Upper lobe of right lung (tissue), 1 donor: ENCODE measurements at regions not wholly inside any gene's neighbourhood (a gene's known extent, or its start where the extent isn't known, plus 50 kb on each side); places are given as distances from the start of the nearest gene placed in this dataset.

ENCODE experiments used
- ATAC-seq: fragments of 200-7000 bp; cut with Tn5 transposase; one replicate; pipeline ENCODE4 v1.9.1; 2020; ENCODE audit warnings: mild to moderate bottlenecking, moderate library complexity
- DNase-seq: peaks from one replicate; pipeline ENCODE4 v3.0.0-alpha.2; 2020
- H3K27ac ChIP-seq: fragments of 200-600 bp; one replicate; pipeline ENCODE4 v1.8.0; 2022
- H3K27me3 ChIP-seq: fragments of 200-600 bp; one replicate; pipeline ENCODE4 v1.8.0; 2022; ENCODE audit warnings: mild to moderate bottlenecking
- H3K36me3 ChIP-seq: fragments of 200-600 bp; one replicate; pipeline ENCODE4 v1.8.0; 2022
- H3K4me1 ChIP-seq: fragments of 200-600 bp; one replicate; pipeline ENCODE4 v1.8.0; 2022
- H3K4me3 ChIP-seq: fragments of 200-600 bp; one replicate; pipeline ENCODE4 v1.8.0; 2022; ENCODE audit warnings: mild to moderate bottlenecking
- H3K9me3 ChIP-seq: fragments of 200-600 bp; one replicate; pipeline ENCODE4 v1.8.0; 2022
- intact Hi-C: fragments of 100-400 bp; cut with DNase I; formaldehyde crosslinking; loops from one replicate; pipeline ENCODE4 v1.11.0; 2022
- TF ChIP-seq, protein P1 (sequence below): fragments of 200-600 bp; IDR thresholded peaks from one replicate; pipeline ENCODE4 v1.8.0; 2022; ENCODE audit warnings: antibody characterized with exemption
- donor health status: DM: no; HTN: yes; CAD: no; lungs with severe emphysema.

DNA sequence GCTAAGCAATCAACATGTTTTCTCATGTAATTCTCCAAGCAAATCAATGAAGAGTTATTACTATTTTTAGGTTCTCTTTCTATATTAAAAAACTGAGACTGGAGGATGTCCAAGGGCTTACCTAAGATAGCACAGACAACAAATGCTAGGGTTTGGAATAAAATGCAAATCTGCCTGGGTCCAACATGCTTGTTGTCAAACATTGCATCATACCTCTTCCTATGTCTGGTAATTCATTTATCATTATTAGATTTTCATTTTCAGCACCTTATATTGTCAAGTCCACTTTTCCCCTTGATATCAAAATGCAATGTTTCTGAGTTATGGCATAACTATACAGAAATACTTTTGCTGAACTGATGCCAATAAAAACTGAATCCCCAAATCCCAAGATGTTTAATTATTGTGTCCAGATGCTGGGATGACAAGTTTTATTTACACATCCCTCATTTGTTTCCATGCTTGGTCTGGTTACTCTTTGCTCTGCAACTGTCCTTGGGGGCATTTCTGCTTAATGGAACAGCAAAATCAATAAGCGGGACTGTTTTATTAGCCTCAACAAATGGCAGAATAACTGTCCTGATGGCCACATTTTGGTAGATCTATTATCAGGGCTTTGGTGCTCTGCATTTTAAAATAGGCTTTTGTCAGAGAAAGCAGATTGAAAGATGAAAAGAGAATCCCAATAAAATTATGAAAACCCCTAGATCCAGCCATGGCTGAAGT lies 86.0 kb downstream of the C11orf87 start:
- Histone ChIP-seq H3K4me3 (no peak overlapping the region), H3K9me3 (no peaks in the 10 kb centered on the region), H3K27me3 (no peaks in the 10 kb centered on the region), H3K36me3 (no peaks in the 10 kb centered on the region), H3K27ac (no peak overlapping the region), H3K4me1 (no peaks in the 10 kb centered on the region)
- intact Hi-C loops = no loop called here
- TF ChIP-seq, protein P1, sequence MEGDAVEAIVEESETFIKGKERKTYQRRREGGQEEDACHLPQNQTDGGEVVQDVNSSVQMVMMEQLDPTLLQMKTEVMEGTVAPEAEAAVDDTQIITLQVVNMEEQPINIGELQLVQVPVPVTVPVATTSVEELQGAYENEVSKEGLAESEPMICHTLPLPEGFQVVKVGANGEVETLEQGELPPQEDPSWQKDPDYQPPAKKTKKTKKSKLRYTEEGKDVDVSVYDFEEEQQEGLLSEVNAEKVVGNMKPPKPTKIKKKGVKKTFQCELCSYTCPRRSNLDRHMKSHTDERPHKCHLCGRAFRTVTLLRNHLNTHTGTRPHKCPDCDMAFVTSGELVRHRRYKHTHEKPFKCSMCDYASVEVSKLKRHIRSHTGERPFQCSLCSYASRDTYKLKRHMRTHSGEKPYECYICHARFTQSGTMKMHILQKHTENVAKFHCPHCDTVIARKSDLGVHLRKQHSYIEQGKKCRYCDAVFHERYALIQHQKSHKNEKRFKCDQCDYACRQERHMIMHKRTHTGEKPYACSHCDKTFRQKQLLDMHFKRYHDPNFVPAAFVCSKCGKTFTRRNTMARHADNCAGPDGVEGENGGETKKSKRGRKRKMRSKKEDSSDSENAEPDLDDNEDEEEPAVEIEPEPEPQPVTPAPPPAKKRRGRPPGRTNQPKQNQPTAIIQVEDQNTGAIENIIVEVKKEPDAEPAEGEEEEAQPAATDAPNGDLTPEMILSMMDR = no peak
- DNase-seq (no peak), ATAC-seq (no peak)

DNA sequence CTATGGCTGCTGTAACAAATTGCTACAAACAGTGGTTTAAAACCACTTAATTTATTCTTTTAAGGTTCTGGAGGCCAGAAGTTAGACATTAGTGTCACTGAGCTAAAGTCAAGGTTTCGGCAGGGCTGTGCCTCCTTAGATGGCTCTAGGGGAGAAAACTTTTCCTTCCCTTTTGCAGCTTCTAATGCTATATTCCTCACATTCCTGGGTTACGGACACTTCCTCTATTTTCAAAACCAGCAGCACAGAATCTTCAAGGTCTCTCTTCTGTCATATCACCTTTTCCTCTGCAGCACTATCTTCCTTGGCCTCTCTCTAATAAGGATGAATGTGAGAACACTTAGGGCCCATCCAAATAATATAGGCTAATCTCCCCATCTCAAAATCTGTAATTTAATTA lies 87.0 kb downstream of the C11orf87 start:
- Histone ChIP-seq H3K27ac (no peak overlapping the region), H3K4me1 (no peaks in the 10 kb centered on the region), H3K4me3 (no peak overlapping the region), H3K9me3 (no peaks in the 10 kb centered on the region), H3K27me3 (no peaks in the 10 kb centered on the region), H3K36me3 (no peaks in the 10 kb centered on the region)
- TF ChIP-seq, protein P1 = no peak
- DNase-seq (no peak), ATAC-seq (no peak)
- intact Hi-C loops = no loop called here

DNA sequence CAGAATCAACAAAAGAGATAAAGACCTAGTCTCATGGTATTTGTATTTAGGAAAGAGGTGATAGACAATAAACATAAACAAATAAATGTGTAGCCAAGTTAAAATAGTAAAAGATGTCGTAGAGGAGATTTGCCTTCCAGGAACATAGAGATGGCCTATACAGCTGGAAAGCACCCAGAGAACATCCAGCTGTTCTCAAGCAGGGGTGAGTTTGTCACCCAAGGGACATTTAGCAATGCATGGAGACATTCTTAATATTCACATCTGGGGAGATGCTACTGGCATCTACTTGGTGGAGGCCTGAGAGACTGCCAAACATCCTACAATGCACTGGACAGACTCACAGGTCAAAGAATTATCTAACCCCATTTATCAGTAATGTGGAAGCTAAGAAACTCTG lies 88.3 kb downstream of the C11orf87 start:
- no peaks in the 10 kb centered on the region for H3K27me3 ChIP-seq
- TF ChIP-seq, protein P1 = no peak
- H3K4me3 ChIP-seq = no peak overlapping the region
- no peaks in the 10 kb centered on the region for H3K9me3 ChIP-seq
- no peak overlapping the region for H3K27ac ChIP-seq
- intact Hi-C loops = no loop called here
- DNase-seq = no peak
- H3K4me1 ChIP-seq = no peaks in the 10 kb centered on the region
- no peaks in the 10 kb centered on the region for H3K36me3 ChIP-seq
- no peak for ATAC-seq

DNA sequence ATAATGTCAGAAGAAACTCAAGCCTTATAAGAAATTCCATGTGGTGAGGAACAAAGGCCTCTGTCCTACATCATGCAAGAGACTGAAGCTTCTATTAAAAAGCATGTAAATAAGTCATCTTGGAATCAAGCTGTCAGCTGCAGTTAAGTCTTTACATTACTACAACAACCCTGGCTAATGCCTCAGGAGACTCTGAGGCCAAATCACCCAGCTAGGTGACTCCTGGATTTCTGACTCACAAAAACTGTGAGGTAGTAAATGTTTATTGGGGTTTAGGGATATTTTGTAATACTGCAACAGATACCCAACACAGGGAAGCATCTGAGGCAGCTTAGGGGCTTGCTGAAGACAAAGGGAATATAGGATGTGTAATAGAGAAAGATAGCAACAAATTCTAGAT lies 89.6 kb downstream of the C11orf87 start:
- Histone ChIP-seq H3K9me3 (no peaks in the 10 kb centered on the region), H3K4me3 (no peak overlapping the region), H3K27me3 (no peaks in the 10 kb centered on the region), H3K27ac (no peak overlapping the region), H3K4me1 (no peaks in the 10 kb centered on the region), H3K36me3 (no peaks in the 10 kb centered on the region)
- DNase-seq = no peak
- TF ChIP-seq, protein P1 = no peak
- intact Hi-C loops = no loop called here
- no peak for ATAC-seq

DNA sequence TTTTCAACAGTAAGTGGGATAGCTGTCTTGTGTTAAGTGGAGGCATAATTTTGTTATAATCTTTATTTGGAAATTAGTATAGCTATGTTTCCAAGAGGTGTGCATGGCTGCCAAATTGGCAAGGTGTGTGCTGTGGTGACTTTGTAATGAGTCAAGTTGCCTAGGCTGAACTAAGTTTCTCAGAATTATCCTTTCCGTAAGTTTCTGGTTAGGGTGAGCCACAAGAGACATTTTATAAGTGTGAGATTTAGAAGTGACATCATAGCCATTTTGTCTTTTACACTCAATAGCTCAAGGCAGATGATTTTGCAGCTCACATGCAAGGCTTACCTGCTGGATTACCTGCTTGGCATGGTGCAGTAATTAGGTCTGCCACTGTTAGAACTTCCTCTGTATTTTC lies 90.3 kb downstream of the C11orf87 start:
- H3K27me3 ChIP-seq = no peaks in the 10 kb centered on the region
- no peak for ATAC-seq
- no peaks in the 10 kb centered on the region for H3K4me1 ChIP-seq
- intact Hi-C loops = no loop called here
- no peaks in the 10 kb centered on the region for H3K9me3 ChIP-seq
- H3K27ac ChIP-seq = no peak overlapping the region
- TF ChIP-seq, protein P1 = no peak
- no peak overlapping the region for H3K4me3 ChIP-seq
- DNase-seq = no peak
- no peaks in the 10 kb centered on the region for H3K36me3 ChIP-seq

DNA sequence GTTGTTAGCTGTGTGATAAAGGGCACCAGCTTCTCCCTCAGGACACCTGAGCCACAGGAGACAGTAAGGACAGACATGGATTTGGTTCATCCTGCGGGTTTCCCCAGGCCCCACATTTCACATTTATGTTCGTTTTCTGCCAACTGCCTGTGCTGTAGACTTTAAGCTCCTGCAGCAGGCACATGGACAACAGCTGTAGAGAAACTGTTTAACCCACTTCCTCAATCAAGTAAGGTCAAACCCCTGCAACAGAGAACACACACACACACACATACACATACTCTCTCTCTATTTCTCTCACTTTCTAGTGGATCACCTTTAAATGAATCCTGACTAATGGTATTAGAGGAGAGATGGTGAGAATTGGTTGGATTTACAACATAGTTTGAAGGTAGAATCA lies 90.7 kb downstream of the C11orf87 start:
- H3K36me3 ChIP-seq = no peaks in the 10 kb centered on the region
- TF ChIP-seq, protein P1 = no peak
- ATAC-seq = no peak
- DNase-seq = no peak
- intact Hi-C loops = no loop called here
- H3K27me3 ChIP-seq = no peaks in the 10 kb centered on the region
- no peaks in the 10 kb centered on the region for H3K4me1 ChIP-seq
- no peak overlapping the region for H3K27ac ChIP-seq
- H3K9me3 ChIP-seq = no peaks in the 10 kb centered on the region
- H3K4me3 ChIP-seq = no peak overlapping the region
